Upper lobe of left lung (tissue), 6 donors: ENCODE measurements at regions not wholly inside any gene's neighbourhood (a gene's known extent, or its start where the extent isn't known, plus 50 kb on each side); places are given as distances from the start of the nearest gene placed in this dataset.

ENCODE experiments used
- ATAC-seq, 2 donors: fragments of 200-7000 bp; cut with Tn5 transposase; one replicate each; pipeline ENCODE4 v1.9.1; 2022; ENCODE audit warnings: mild to moderate bottlenecking in 2 of 2, moderate library complexity in 2 of 2; ENCODE audit not compliant: low FRiP score in 2 of 2
- DNase-seq, 2 donors: peaks; one replicate each; pipeline ENCODE4 v3.0.0-alpha.2; 2019 to 2020
- H3K27ac ChIP-seq, 4 donors: fragments of 200-600 bp; sonication (generic); one replicate each; pipeline ENCODE4 v1.5.1; 2016 to 2019
- H3K27me3 ChIP-seq, 4 donors: fragments of 200-600 bp; sonication (generic); one replicate each; pipeline ENCODE4 v1.5.1; 2017 to 2019
- H3K36me3 ChIP-seq, 4 donors: fragments of 200-600 bp; sonication (generic); one replicate each; pipeline ENCODE4 v1.5.1; 2016 to 2019
- H3K4me1 ChIP-seq, 4 donors: fragments of 200-600 bp; sonication (generic); one replicate each; pipeline ENCODE4 v1.5.1; 2018 to 2019
- H3K4me3 ChIP-seq, 4 donors: fragments of 200-600 bp; sonication (generic); one replicate each; pipeline ENCODE4 v1.5.1; 2017 to 2019; ENCODE audit warnings: mild to moderate bottlenecking in 2 of 4, moderate library complexity in 1 of 4
- H3K9me3 ChIP-seq, 4 donors: fragments of 200-600 bp; sonication (generic); one replicate each; pipeline ENCODE4 v1.5.1; 2018 to 2019
- CTCF ChIP-seq, 6 experiments: fragments of 450-650 bp in 4 of 6; fragments of 200-600 bp in 2 of 6; sonication (generic) in 2 of 6; IDR thresholded peaks; one replicate each; pipeline ENCODE4 v1.5.1; 2016 to 2019; ENCODE audit warnings: antibody characterized with exemption in 6 of 6
- EP300 ChIP-seq, 4 donors: sonication (generic); formaldehyde crosslinking; IDR thresholded peaks; one replicate each; pipeline ENCODE4 v1.5.1; 2017; ENCODE audit warnings: antibody characterized with exemption in 4 of 4, control low read depth in 2 of 4
- POLR2A ChIP-seq, 4 donors: fragments of 450-650 bp; IDR thresholded peaks; one replicate each; pipeline ENCODE4 v1.5.1; 2016 to 2017; ENCODE audit warnings: antibody characterized with exemption in 4 of 4, mild to moderate bottlenecking in 2 of 4
- POLR2AphosphoS5 ChIP-seq, 2 donors: sonication (generic); formaldehyde crosslinking; IDR thresholded peaks; one replicate each; pipeline ENCODE4 v1.5.1; 2017; ENCODE audit warnings: antibody characterized with exemption in 2 of 2
- WGBS, 2 donors: methylation state at CpG; one replicate each; pipeline ENCODE4 v1.1.5; 2017 to 2018; 5-methylcytosine and 5-hydroxymethylcytosine counted together
- donor health status: DM: no; HTN: no; CAD: no; lungs with moderate emphysema.
- donor health status: DM: no; HTN: yes; CAD: no; lungs with severe emphysema.

- TF ChIP-seq POLR2AphosphoS5 (IDR thresholded peaks at IDR 0.05) (peak in 1 of 2 donors; percentile 16), EP300 (IDR thresholded peaks at IDR 0.05) (no peak)
- Histone ChIP-seq H3K4me3 (no peak overlapping the region), H3K36me3 (no peaks in the 10 kb centered on the region), H3K4me1 (peaks cover 9 to 17% (median 11%) of the 10 kb centered on the region in 4 donors), H3K9me3 (no peaks in the 10 kb centered on the region), H3K27me3 (no peaks in the 10 kb centered on the region), H3K27ac (no peak overlapping the region)
- peak; percentile 44 to 46 for ATAC-seq
- WGBS, 2 donors, result 35 to 46% methylated on average over 14 of the region's 14 CpGs
- no peak for DNase-seq
These were observed 64.7 kb upstream of the SPOCK1 start for GRCh38 chr5:137563646-137564397.

GRCh38 chr5:137563301-137563645 lies 64.1 kb upstream of the SPOCK1 start:
- no peak for DNase-seq
- ATAC-seq, result no peak
- Histone ChIP-seq H3K27ac (no peak overlapping the region), H3K27me3 (no peaks in the 10 kb centered on the region), H3K36me3 (no peaks in the 10 kb centered on the region), H3K4me1 (peaks cover 9 to 17% (median 11%) of the 10 kb centered on the region in 4 donors), H3K9me3 (no peaks in the 10 kb centered on the region), H3K4me3 (no peak overlapping the region)
- WGBS, 2 donors, result 65 to 72% methylated on average over 2 of the region's 2 CpGs
- TF ChIP-seq POLR2A (IDR thresholded peaks at IDR 0.05) (no peak), CTCF (IDR thresholded peaks at IDR 0.05) (no peak), EP300 (IDR thresholded peaks at IDR 0.05) (no peak), POLR2AphosphoS5 (IDR thresholded peaks at IDR 0.05) (no peak)

GRCh38 chr5:137561608-137562007 lies 62.5 kb upstream of the SPOCK1 start:
- Histone ChIP-seq H3K27me3 (no peaks in the 10 kb centered on the region), H3K27ac (no peak overlapping the region), H3K36me3 (no peaks in the 10 kb centered on the region), H3K4me3 (no peak overlapping the region), H3K4me1 (peaks cover 9 to 17% (median 11%) of the 10 kb centered on the region in 4 donors), H3K9me3 (no peaks in the 10 kb centered on the region)
- TF ChIP-seq POLR2A (IDR thresholded peaks at IDR 0.05) (no peak), CTCF (IDR thresholded peaks at IDR 0.05) (no peak)
- DNase-seq, result no peak
- ATAC-seq, result no peak

GRCh38 chr5:137560420-137560819 lies 61.3 kb upstream of the SPOCK1 start:
- 74 to 86% methylated on average over 5 of the region's 5 CpGs for WGBS, 2 donors
- TF ChIP-seq EP300 (IDR thresholded peaks at IDR 0.05) (no peak), POLR2A (IDR thresholded peaks at IDR 0.05) (no peak), POLR2AphosphoS5 (IDR thresholded peaks at IDR 0.05) (no peak)
- H3K27me3 ChIP-seq, result no peaks in the 10 kb centered on the region
- H3K36me3 ChIP-seq, result no peaks in the 10 kb centered on the region
- no peaks in the 10 kb centered on the region for H3K9me3 ChIP-seq
- DNase-seq (no peak), ATAC-seq (no peak)
- H3K4me1 ChIP-seq, result peaks cover 9 to 17% (median 11%) of the 10 kb centered on the region in 4 donors
- no peak overlapping the region for H3K27ac ChIP-seq
- no peak overlapping the region for H3K4me3 ChIP-seq
